Activated CD4-positive, CD25-positive, alpha-beta regulatory T cell treated with anti-CD3 and anti-CD28 coated beads, Interleukin-2, amount 50 U/mL, for 72 hours (primary cell): ENCODE measurements at regions not wholly inside any gene's neighbourhood (a gene's known extent, or its start where the extent isn't known, plus 50 kb on each side); places are given as distances from the start of the nearest gene placed in this dataset.

ENCODE experiments used
- DNase-seq: peaks from one replicate; pipeline ENCODE4 v3.0.0; 2021

GRCh38 chr1:30417001-30417700, 306.2 kb downstream of the MATN1 start:
- DNase-seq, result no peak

DNA sequence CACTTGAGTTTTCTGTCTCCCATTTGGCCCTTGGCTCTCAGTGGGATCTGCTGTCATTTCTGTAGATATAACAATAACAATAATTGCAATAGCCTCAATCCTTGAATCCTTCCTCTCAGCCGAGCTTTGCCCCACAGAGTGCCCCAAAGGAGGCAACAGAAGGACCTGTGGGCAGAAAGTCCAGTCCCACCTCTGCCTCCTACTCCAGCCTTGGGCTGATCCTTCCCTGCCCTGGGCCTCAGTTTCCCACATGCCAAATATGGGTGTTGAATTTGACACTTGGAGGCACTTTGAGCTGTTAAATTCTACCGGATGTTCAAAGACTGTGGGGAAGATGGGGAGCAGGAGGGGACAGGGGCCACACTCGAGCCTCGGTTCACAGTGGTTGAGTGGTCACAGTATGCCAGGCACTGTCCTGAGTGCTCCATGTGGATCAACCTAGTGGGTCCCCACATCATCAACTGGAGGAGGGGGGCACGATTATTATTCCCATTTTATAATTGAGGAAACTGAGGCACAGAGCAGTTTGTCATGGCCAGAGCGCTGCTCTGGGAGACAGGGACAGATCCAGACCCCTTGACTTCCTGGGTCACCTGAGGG, 307.1 kb downstream of the MATN1 start:
- no peak for DNase-seq

GRCh38 chr1:30415171-30415940, 308.0 kb downstream of the MATN1 start:
- no peak for DNase-seq

DNA sequence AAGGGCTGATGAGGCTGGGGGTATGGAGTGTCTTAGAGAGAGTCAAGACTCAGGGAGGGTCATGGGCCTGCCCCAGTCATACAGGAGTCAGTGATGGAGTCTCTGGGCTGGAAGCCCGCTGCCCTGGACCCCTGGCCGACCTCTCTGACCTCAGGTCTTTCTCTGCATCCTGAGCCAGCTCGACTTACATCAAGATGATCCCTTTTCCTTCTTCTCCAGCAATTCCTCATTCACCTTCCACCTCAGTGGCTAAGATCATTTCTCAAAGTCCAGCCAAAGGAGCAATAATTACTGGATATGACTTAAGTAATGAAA, 308.6 kb downstream of the MATN1 start:
- DNase-seq, result no peak

- no peak for DNase-seq
Measured at GRCh38 chr1:30414086-30414850, 309.1 kb downstream of the MATN1 start.

GRCh38 chr1:30413606-30414005, 309.8 kb downstream of the MATN1 start:
- no peak for DNase-seq

- DNase-seq, result no peak
Measured at GRCh38 chr1:30413111-30413440, 310.3 kb downstream of the MATN1 start.

DNA sequence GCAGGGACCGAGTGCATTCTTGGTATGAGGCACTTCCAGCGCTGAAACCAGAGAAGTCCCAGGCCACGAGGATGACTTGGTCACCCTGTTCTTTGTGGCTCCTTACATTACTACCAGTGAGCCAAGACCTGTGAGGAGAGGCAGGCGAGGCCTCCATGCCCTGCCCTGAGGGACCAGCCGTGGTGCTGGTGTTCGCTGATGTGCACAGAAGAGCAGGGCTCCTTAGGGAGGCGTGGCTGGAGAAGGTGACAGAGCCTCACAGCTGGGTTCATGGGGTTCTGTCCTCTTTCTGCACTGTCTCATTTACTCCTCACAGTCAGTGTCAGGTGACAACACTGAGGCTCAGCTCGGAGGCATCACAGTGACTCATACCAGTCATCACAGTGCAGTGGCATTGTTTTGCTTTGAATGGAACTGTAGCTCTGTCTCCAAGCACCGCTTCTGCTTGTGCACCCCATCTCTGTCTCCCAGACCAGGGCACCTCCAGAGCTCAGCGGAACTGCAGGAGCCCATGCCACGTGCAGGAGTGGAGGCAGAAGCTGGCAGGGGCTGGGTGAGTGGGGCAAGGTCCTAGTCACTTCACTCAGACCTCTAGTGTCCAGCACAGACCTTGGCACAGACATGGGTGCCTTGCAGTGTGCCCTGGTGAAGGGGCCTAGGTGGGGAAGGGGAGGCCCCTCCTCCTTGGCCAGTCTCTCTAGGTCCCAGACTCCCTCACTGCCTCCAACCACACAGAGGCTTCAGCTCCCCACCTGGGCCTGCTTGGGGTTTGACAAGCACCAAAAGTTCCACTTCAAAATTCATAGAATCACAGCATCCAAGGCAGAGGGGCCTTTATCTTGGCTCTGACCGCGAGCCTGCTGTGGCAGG, 310.9 kb downstream of the MATN1 start:
- no peak for DNase-seq

DNA sequence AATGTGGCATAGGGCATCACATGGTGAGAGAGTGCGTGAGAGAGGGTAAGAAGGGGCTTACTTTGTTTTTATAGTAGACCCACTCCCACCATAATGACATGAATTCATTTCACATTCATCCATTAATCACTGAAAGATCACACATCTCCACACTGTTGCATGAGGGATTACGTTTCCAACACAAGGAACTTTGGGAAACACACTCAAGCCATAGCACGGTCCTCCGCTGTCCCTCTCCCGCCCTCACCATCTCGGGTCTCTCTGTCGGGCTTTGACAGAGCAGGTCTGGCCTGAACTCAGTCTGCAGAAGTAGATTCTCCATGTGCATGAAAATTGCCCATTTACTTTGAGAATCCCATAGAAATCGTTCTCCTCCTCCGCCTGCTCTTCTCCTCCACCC, 312.2 kb downstream of the MATN1 start:
- DNase-seq, result no peak

GRCh38 chr1:30410153-30410851, 313.1 kb downstream of the MATN1 start:
- DNase-seq, result no peak

- no peak for DNase-seq
Measured at GRCh38 chr1:30409476-30410152, 313.8 kb downstream of the MATN1 start.

DNA sequence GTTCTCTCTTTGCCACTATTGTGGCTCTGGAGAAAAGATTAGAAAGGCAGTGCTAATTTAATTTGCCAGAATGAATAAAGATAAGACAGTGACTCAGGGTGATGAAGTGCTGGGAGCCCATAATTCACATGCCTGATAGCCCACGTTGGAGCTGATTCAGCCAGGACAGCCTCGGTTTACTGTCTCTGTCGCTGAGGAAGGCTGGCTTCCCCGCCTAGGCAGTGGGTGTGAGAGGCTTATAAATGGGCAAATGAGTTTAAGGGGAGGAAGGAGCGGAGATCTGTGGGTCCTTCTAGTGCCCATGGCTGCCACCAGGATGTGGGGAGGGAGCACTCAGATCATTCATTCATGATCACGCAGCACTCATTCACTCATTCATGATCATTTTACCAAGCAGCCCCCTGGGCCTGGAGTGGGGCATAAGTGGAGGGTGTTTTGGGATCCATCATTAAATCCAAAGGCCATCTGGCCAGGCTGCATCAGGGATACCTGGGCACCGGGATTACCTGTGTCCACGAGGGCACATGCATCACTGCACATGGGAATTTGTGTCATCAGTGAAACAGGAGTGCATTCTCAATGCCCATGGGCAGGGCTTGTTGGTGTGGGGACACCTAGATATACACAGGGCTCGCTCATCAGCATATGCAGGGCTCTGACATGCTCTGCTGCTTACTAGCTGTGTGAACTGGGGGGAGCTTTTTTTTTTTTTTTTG, 315.4 kb downstream of the MATN1 start:
- no peak for DNase-seq

DNA sequence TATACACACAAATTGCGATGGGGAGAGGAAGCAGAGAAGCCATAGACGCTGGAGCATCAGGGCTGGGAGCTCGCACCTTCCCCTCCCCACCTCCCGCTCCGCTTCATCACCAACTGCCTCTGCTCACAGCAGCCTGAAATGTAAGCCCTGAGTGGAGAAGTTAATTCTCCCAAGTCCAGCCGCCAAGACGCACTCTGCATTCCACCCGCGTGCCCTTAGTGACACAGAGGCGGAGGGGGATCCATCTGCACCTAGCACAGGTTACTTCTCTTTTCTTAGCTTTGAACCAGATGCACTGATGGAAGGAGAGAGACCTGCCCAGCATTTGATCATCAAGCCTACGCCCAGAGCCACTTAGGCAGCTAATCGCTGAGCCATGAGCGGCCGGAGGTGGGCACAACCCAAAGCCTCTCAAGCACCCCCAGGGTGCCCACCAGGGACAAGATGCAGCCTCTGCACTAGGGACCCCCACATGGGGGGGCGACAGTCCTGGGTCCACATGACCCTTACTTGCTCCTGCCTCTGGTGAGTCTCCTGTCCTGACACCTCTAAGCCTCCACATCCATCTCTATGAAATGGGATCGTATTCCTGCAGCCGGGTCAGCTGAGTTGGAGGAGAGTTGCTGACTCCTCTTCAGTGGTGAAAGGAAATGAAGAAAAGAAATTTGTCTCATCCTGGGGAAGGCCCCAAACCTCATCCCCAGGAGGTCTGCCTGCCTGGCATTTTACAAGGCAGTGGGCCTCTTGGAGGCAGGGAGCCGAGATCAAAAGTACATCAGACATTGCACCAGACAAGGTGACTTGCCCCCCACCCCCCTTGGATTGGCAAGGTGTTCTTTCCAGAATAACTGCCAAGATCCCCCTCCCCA, 316.2 kb downstream of the MATN1 start:
- DNase-seq, result peak; percentile 13

- DNase-seq, result no peak
Measured at GRCh38 chr1:30405631-30406212, 317.7 kb downstream of the MATN1 start.

DNA sequence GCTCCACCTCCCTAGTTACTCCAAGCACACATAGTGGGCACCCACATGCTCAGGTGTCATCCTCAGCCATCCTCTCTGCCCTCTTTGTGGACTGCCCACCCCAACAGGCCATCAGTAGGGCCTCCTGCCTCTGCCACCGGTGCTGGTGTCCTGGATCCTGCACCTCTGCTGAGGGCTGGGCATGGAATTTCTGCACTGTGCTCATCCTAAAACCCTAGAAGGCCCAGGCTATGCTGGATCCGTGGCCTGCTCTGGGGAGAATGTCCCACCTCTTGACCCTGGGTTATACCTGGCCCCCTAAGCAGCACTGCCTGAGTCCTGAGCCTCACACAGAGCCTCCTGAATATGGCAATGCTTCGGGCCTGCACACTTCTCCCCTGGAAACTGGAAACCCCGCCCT, 318.3 kb downstream of the MATN1 start:
- DNase-seq, result no peak

DNA sequence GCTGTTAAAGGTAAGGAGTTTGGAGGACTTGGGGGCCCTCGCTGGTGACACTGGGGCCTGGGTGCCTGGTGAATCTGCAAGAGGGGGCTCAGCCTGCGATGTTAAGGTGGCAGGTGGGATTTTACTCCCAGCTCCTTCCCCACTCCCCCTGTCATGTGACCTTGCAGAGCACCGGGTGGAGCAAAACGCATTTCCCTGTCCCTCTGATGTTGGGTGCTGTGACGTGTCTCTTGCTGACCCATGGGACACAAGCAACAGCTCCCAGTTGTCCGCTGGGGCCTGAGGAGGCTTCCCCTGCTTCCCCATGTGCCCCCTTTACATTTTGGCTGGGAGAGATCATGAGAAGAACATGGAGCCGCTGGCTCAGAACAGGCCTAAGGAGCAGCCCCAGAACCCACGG, 319.0 kb downstream of the MATN1 start:
- DNase-seq, result no peak

DNA sequence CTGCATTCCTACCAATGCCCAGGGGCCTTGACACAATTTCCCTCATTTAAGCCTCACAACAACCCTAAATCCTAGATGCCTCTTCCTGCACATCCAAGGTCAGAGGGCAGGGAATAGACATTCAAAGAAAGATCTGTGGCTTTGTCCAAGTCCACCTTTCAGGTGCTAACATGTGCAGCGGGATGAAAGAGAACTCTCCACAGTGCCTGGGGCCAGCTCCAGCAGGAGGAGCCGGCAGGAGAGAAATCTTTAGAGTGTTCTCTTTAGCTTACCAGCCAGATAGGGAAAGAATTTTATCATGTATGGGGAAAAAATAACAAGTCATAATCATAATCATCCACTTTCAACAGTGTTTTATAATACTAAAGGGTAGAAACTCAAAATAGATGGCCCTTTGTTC, 319.7 kb downstream of the MATN1 start:
- no peak for DNase-seq

DNA sequence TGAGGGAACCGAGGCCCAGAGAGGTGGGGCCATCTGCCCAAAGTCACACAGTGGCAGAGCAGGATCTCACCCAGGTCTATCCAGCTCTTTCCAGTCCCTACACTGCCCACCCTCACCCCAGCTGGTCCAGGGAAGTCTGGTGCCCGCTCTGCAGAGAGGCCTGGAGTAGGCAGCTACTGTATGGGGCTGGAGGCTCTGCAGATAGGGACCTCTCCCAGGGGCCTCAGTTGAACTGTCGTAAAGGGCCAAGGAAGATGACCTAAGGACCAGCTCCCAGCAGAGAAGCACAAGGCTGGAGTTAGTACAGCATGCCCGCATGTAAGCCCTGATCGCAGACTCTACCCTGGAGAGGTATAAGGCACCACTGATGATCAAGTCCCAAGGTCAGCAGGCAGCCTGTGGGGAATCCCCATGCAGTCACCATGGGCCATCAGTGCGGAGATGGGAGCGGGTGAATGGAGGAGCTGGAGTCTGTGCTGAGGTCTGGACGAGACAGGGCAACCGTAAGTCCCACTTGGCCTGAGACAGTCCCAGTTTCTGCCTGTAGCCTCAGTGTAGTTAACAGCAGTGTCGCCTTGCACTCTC, 320.2 kb downstream of the MATN1 start:
- no peak for DNase-seq

DNA sequence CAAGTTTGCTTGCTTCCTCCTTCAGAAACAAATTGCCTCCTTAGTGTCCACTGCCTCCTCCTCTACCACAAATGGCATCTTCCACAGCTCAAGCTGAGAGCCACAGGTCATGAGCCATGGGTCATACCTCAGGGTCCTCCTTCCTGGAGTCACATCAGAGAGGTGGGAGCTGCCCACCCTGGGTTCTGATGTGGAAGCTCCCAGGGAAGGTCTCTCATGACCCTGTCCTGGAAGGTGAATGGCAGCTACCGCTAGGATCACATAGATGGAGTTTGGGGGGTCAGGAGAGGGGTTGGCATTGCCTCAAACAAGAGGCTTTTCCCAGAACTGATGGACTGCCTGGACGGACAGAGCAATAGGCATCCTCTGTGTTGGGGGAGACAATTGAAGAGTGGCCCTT, 321.4 kb downstream of the MATN1 start:
- no peak for DNase-seq
